ENCODE measurements at regions not wholly inside any gene's neighbourhood (a gene's known extent, or its start where the extent isn't known, plus 50 kb on each side); places are given as distances from the start of the nearest gene placed in this dataset.

DNA sequence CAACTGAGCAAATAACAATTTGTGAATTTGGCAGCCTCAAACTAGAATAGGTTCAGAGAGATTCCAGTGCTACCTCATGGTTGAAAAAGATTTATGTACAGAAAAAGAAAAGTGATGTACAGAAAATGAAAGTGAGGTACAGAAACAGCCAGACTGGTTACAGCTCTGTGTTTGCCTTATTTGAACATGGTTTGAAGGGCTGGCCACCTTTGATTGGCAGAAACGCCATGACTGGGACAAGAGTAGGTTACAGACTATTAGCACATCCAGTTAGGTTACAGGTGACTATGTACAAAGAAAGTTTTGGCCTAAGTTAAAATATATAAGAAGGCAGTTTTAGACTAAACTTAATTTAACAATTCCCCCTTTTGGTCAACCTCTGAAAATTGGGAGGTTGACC, 309.4 kb downstream of the BTG1 start:
- no peak for DNase-seq

- no peak for DNase-seq
Measured at GRCh38 chr12:91835693-91836092, 310.0 kb downstream of the BTG1 start.

DNA sequence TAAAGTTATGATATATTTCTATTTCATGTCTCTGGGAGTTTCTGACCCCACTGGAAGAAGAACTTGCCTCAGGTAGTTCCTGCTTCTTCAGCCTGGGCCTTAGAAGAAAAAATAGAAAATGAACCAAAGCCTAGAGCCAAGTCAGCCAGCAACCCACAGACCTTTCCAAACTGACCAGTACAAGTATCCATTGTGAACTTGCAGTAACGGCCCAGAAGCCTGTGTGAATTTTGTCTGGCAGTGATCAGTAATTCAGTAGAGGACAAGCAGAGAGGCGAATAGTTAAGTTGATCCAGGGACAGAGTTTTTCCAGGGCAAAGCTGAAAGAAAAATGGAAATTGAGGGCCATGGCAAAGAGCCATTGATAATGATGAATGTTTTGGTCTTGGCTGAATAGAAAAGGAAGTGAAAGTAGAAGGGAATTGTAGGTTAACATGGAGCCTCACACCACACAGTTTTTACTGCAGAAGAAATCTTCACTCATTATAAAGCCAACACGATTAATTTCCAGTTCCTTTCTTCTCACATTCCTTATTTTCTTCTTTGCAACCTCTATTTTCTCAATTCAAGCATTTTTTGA, 311.8 kb downstream of the BTG1 start:
- no peak for DNase-seq

GRCh38 chr12:91825999-91826398, 319.6 kb downstream of the BTG1 start:
- DNase-seq = no peak

- no peak for DNase-seq
Measured at GRCh38 chr12:91824991-91825390, 320.7 kb downstream of the BTG1 start.

- DNase-seq = no peak
Measured at GRCh38 chr12:91819132-91819447, 326.6 kb downstream of the BTG1 start.

DNA sequence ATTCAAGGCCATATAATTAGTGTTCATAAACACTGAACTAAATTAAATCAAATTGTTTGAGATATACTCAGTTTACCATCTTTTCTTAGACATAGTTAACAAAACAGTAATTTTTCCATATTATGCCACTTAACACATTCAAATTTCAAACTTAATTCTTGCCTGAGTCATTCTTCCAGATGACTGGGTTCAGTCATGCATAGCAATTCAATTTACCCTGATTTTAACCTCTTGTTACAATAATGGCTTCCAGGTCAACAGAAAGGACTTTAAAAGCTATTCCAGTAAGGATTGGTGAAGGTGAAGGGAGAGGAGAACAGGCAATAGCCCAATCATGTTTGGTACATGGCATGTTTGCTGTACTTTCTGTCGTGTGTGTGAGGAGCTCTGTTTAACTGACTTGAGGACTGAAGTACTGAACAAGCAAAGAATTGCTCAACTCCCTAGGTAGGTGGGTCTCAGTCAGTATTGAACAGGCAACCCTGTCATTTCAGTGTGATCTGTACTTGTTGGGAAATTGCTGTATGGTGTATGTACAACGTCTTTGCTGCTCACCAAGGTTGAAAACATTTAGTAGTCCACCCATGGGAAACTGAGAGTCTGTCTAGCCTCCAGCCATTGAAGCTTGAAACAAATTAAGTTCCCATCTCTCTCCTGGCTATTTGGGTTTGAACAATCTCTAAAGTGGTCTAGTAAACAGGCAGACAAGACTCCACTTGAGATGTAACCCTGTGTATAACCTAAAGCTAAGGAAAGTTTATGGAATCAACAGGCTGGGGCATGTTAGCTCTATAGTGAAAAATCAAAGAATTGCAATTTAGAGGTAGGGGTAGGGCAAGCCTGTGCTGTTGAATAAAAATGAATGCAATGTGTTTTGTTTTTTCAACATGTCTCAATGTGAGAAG, 327.2 kb downstream of the BTG1 start:
- DNase-seq = no peak

DNA sequence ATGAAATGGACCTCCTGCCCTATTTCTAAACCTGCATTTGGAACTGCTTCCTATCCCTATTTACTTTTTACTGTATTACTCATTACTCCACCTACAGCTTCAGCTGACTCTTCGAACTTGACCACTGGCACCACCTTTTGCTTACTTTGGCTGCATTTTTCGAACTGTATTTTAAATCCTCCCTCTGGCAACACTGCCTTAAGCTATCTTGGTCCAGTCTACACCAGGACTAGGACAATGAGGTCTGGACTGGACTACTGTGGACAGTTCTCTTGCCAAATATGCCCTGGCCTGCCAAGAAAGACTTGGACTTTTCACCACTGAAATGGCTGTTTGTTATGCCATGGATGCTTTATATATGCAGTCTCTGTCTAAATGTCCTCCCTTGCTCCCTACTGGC, 328.1 kb downstream of the BTG1 start:
- DNase-seq = no peak

DNA sequence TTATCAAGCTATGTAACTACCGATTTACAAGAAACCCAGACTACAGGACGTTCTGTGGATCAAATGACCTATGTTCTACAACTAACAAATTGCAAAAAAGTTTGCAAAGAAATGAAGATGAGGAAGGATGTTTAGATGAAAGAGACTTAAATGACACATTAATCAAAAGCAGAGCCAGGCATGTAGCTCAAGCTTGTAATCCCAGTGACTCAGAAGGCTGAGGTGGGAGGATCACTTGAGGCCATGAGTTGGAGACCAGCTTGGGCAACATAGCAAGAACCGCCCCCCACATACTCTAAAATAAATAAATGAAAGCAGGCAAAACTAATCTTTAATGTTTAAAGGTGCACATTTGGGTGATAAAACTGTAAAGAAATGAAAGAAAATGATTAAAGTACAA, 331.9 kb downstream of the BTG1 start:
- no peak for DNase-seq

DNA sequence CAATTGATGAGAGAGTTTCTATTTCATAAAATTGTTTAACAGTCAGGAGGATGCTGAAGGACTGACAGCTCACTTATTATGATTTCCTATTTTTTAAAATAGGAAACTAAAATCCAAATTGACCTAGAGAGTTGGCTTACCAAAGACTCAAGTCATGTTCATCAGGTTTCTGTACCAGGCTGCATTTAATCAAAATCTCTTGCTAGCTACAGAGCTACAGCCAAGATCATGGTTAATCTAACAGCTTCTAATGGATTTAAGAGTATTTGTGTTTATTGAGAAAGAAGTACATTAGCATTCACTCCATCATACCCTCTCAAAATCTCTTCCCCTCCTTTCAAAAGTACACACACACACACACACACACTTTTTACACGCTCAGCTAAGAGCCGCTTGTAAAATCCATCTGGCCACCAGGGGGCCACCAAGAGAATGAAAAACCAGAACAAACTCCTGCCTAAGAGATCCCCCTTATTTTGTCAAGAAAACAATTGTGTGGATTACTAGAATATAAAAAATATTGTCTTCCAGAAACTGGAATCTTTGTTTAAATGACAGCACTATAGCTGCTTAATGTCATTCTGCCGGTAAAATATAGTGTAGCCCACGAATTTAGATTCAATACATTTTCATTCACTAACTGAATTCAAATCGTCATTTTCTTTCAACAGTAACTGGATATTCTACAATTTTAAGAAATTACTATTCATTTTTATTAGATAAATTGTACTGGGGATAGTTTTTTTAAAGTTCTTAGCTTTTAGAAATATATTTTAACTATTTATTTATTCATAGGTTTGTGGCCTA, 334.0 kb downstream of the BTG1 start:
- peak; percentile 15 for DNase-seq

- no peak for DNase-seq
Measured at GRCh38 chr12:91810531-91811451, 334.9 kb downstream of the BTG1 start.

GRCh38 chr12:91810077-91810476, 335.6 kb downstream of the BTG1 start:
- no peak for DNase-seq

DNA sequence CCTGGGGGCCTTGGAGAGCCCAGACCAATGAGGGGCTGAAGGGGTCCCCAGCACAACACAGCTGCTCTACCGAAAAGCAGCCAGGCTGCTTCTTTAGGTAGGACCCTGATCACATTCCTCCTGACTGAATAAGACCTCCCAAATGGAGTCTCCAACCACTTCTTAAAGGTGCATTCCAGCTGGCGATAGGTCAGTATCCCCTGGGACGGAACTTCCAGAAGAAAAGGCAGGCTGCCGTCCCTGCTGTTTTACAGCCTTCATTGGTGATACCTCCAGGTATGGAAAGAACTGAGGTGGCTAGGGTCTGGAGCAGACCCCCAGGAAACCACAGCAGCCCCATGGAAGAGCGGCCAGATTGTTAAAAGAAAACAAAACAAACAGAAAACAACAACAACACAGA, 340.6 kb downstream of the BTG1 start:
- DNase-seq = no peak

DNA sequence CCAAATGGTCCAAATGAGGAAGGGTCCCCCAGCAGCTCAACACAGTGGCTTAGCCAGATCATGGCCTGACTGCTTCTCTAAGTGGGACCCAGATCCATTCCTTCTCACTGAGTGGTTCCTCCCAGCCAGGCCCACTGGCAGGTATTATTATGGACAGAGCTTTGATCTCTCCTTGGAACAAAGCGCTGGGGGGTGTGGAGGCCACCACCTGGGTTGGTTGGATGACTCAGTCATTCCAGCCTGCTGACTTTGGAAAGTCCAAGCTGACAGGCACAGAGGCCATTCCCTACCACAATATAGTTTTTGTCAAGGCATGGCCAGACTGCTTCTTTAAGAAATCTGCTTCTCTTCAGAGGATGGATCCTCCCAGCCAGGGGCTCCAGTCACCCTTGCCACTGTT, 341.1 kb downstream of the BTG1 start:
- DNase-seq = no peak

DNA sequence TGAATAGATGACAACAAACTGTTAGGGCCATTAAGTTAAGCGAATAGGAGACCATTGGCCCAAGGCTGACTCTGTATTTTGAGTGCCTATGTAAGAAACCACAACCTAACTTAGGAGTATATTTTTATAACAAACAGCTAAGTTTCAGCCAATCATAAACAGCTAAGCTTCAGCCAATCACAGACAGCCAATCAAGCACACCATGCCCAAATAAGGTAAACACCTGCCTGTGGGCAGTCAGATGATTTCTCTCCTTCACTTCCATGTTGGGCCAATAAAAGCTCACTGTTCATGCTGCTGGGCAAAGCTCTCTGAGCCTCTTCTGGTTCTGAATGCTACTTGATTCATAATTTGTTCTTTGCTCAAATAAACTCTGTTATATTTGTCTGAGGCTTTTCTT, 344.6 kb downstream of the BTG1 start:
- no peak for DNase-seq

DNA sequence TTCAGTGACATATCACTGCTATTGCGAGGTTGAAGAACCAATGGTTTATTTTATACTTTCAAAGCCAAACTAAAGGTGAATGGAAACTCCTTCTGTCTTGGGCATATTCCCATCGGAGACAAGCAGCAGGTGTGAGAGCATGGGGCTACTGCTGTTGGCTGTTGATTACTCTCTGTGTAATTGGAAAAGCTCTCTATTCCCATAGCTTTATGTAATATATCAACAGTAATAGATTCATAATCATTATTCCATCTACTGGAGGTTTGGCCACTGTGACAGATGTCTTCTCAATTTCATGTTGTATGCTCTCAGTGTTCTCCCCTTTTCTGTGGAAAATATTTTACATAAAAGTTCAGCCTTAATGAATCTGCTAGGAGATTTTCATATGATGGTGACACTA, 352.0 kb downstream of the BTG1 start:
- DNase-seq = no peak

GRCh38 chr12:91792597-91792996, 353.0 kb downstream of the BTG1 start:
- DNase-seq = no peak

DNA sequence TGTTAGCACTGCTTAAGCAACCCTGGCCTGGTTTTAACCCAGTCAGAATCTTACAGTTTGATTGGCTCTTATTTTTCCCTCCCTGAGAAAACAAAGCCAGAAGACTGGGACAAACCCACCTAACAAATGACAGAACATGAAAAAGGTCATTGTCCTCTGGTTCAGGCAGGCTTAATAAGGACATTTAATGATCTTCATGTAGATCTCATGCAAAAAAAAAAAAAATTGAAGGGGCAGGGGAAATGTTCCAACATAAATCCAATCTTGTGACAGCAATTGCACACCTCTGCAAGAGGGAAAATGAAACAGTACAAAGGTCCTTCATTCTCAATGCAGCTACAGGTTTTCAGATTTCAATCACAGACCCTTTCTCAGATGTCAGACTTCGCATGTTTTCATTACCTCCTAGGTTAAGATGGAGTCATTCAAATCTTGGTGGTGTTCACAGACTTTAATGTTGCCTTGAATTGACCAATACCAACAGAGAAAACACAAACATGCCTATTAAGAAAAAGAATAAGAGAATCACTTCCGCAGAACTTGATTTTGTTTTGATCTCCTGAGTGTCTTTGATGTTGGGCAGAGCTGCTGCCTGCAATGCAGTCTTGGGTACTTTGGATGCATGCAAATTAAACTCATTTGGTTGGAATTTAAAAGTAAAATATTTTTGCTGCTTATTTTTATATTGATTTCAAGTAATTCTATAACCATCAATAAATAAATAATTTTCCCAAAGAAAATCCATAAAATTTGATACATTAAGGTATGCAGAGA, 359.0 kb downstream of the BTG1 start:
- no peak for DNase-seq

DNA sequence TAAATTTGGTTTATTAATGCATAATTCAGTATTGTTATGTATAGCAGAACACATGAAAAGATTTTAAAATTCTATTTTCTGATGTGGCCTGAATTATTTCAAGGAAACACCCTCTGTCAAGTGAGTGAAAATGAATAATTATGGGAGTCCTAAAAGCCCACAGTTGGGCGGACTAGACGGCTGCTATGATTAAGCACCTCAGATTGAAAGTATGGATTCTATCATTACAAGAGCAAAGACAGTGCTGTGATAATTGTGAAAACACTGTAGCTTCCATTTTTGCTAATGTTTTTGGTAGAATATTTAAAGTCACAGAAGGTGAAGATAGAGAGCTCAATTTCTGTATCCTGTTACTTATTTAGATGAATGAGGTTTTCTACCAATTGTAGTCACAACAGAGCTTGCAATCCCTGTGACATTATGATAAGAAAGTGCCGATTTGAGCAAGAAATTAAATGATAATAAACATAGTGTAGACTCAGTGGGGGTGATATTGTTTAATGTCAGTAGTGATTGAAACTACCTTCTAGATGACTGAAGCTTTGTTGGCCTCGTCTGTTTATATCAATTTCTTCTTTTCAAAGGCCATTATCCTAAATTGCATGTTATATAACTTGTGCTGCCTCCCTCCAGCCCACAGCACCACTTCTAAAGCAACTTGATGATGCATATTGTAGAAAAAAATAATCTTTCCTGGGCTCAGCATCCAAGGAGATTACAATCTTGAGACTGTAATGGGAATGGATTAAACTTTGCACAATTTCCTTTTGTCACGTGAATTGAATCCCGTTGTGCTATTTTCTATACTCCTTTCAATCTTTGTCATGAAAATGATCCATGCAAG, 359.8 kb downstream of the BTG1 start:
- no peak for DNase-seq

DNA sequence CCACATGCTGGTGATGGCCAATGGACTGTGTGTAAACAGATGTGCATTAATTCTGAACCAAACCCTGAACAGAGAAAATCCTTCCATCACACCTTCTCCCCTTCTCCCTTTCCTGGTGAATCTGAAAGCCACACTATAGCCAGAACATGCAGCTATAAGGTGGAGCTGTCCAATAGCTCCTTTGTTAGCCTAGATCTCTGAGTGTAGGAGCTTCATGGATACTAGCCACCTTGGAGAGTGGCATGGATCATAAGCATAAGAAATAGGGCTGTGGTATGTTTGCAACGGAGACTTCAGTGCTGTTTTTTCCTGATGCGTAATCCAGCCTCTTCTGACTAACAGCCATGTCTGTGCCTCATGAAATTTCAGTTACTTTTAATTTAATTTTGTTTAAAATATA, 364.5 kb downstream of the BTG1 start:
- no peak for DNase-seq

DNA sequence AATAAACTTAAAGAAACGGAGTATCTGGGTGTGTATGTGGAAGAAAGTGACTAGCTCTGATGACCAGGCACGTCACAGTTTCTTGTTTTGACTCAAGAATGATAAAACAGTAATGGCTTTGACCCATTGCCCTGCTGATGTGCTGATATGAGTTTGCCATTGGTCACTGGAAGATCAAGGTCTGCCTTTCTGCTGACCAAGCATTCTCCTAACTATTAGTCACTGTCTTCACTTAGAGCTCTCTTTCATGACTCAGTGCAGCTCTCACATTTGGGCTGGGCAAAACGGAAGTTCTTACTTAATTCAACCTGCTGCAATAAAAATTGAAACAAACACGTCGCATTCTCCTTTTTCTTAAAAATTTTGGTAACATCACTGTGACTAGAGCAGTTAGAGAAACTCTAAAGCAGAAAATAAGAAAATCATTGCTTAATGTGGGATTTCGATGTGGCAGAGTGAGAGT, 366.7 kb downstream of the BTG1 start:
- no peak for DNase-seq
